GM21528 (cell line): ENCODE measurements at regions not wholly inside any gene's neighbourhood (a gene's known extent, or its start where the extent isn't known, plus 50 kb on each side); places are given as distances from the start of the nearest gene placed in this dataset.

Experiments used
- ATAC-seq: cut with Tn5 transposase; IDR thresholded peaks from one replicate; pipeline ENCODE4 v1.9.1; 2021; ENCODE audit warnings: mild to moderate bottlenecking, moderate library complexity; ENCODE audit not compliant: unreplicated experiment, low FRiP score

- no peak for ATAC-seq
These were observed 146.3 kb downstream of the ERCC6L2 start for GRCh38 chr9:96021551-96022444.

GRCh38 chr9:96020792-96021550, 145.5 kb downstream of the ERCC6L2 start:
- ATAC-seq = no peak

- ATAC-seq = no peak
These were observed 144.9 kb downstream of the ERCC6L2 start for GRCh38 chr9:96020300-96020791.
